Heart left ventricle (tissue), 13 donors: ENCODE measurements at regions not wholly inside any gene's neighbourhood (a gene's known extent, or its start where the extent isn't known, plus 50 kb on each side); places are given as distances from the start of the nearest gene placed in this dataset.

Experiments
- CTCF ChIP-seq, 12 donors: fragments of 200-600 bp; sonication (generic) in 4 of 12; IDR thresholded peaks; one replicate each; pipeline versions ENCODE4 v1.5.0 to v1.8.0; 2018 to 2022; ENCODE audit warnings: antibody characterized with exemption in 12 of 12, mild to moderate bottlenecking in 5 of 12
- POLR2A ChIP-seq, 2 donors: fragments of 450-650 bp; IDR thresholded peaks; one replicate each; pipeline ENCODE4 v1.6.1; 2017; ENCODE audit warnings: antibody characterized with exemption in 2 of 2, mild to moderate bottlenecking in 2 of 2, moderate library complexity in 2 of 2
- donor health status: ischemic (EF 13 %, LVEDD 7.1; RV severe dilation, severe dysfunction).
- donor health status: DM: no; HTN: yes; CAD: no.
- donor health status: DM: no; HTN: no; CAD: no.
- donor health status: ischemic (EF 25% LVEDD 6.9; RV normal size, moderate dysfunction).
- donor health status: ischemic (EF 25% LVEDD 5.7; RV mildly dilated, moderate dysfunction).
- donor health status: ischemic (EF 35%, LVEDD 5.7; RV mildly dilated, moderate dysfunction).
- donor health status: nonischemic (EF 11% LVEDD 7.7; RV severe dilation, severe dysfunction).
- donor health status: DM: yes; HTN: yes; CAD: no.
- donor health status: PGD.
- donor health status: ischemic (EF 29% LVEDD 5.4; RV normal size, mild dysfunction).
- donor health status: nonischemic (EF 23%, LVEDD 6.1; RV moderate dilation, normal function).

GRCh38 chrY:12288919-12289318 is 412.1 kb upstream of the USP9Y start:
- TF ChIP-seq CTCF (IDR thresholded peaks at IDR 0.05): no peak
- TF ChIP-seq POLR2A (IDR thresholded peaks at IDR 0.05): no peak
